22Rv1 (cell line): ENCODE measurements at regions not wholly inside any gene's neighbourhood (a gene's known extent, or its start where the extent isn't known, plus 50 kb on each side); places are given as distances from the start of the nearest gene placed in this dataset.

Experiments
- CTCF ChIP-seq: fragments of 450-650 bp; IDR thresholded peaks from 2 replicates; pipeline ENCODE4 v1.5.1; 2017; ENCODE audit warnings: mild to moderate bottlenecking
- ZFX ChIP-seq: fragments of 450-650 bp; IDR thresholded peaks from 2 replicates; pipeline ENCODE4 v1.6.1; 2017; ENCODE audit warnings: antibody characterized with exemption, borderline replicate concordance

- no peak for TF ChIP-seq CTCF
- TF ChIP-seq ZFX: no peak
Measured at GRCh38 chr14:71728386-71728785, 203.8 kb upstream of the RGS6 start.
